ENCODE measurements at regions not wholly inside any gene's neighbourhood (a gene's known extent, or its start where the extent isn't known, plus 50 kb on each side); places are given as distances from the start of the nearest gene placed in this dataset.

- DNase-seq = no peak
These were observed 60.8 kb upstream of the RPS6KA2 start for GRCh38 chr6:166687879-166688205.

- DNase-seq = no peak
These were observed 60.2 kb upstream of the RPS6KA2 start for GRCh38 chr6:166687070-166687878.

- no peak for DNase-seq
These were observed 59.3 kb upstream of the RPS6KA2 start for GRCh38 chr6:166686317-166686716.

GRCh38 chr6:166684866-166685265 lies 57.8 kb upstream of the RPS6KA2 start:
- DNase-seq = no peak

- no peak for DNase-seq
These were observed 57.1 kb upstream of the RPS6KA2 start for GRCh38 chr6:166684170-166684569.

- no peak for DNase-seq
These were observed 56.4 kb upstream of the RPS6KA2 start for GRCh38 chr6:166683477-166683876.

GRCh38 chr6:166679566-166679965 lies 52.5 kb upstream of the RPS6KA2 start:
- DNase-seq = no peak

GRCh38 chr6:166678426-166678825 lies 51.4 kb upstream of the RPS6KA2 start:
- no peak for DNase-seq

GRCh38 chr6:166677941-166678340 lies 50.9 kb upstream of the RPS6KA2 start:
- DNase-seq = no peak

All from NCI-H1436 (cell line).